ENCODE measurements at regions not wholly inside any gene's neighbourhood (a gene's known extent, or its start where the extent isn't known, plus 50 kb on each side); places are given as distances from the start of the nearest gene placed in this dataset.
"Not testable (repeated sequence)": the region's sequence is repeated elsewhere in the genome, so short reads cannot be mapped to it uniquely, and the experiment has no call there.

DNA sequence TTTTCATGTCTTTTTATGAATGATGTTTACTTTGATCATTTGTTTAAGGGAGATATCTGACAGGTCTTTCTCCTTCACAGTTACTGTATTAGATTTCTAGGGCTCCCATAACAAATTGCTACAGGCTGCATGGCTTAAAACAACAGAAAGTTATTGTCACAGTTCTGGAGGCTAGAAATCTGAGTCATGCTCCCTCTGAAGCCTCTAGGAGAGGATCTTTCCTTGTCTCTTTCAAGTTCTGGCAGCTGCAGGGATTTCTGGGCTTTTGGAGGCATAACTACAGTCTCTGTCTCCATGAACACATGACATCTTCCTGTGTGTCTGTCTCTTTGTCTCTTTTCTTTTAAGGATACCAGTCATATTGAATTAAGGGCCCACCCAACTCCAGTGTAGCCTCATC lies 557.3 kb upstream of the SEMA6A start:
- no peaks in the 10 kb centered on the region for H3K9me2 ChIP-seq (replicated peaks; ENCODE audit: insufficient read depth, low read length)
- H3K27me3 ChIP-seq (replicated peaks; ENCODE audit: insufficient read depth, low read length): no peaks in the 10 kb centered on the region
- no peak overlapping the region for H3K4me2 ChIP-seq (ENCODE audit: low read depth, low read length)
- no peak overlapping the region for H2AFZ ChIP-seq (ENCODE audit: low read length)
- H4K20me1 ChIP-seq (ENCODE audit: insufficient read depth, low read length): no peaks in the 10 kb centered on the region
- H3K9ac ChIP-seq (ENCODE audit: low read length): no peak overlapping the region
- no peaks in the 10 kb centered on the region for H3K36me3 ChIP-seq (replicated peaks; ENCODE audit: insufficient read depth, low read length)
- H3K4me1 ChIP-seq (ENCODE audit: low read length): no peaks in the 10 kb centered on the region
- TF ChIP-seq EZH2 (optimal IDR thresholded peaks at IDR 0.05; ENCODE audit: low read depth, low read length) (no peak), EZH2phosphoT487 (IDR thresholded peaks at IDR 0.05; ENCODE audit: low read length) (no peak), CTCF (IDR thresholded peaks at IDR 0.05; ENCODE audit: low read length) (no peak)
- H3K4me3 ChIP-seq (ENCODE audit: low read length): no peak overlapping the region
- 0 out of 2 replicates have a peak, but pooled peaks cover 7% of the 10 kb centered on the region for H3F3A ChIP-seq (ENCODE audit: insufficient read depth, low read length)
- no peak for DNase-seq
- H3K27ac ChIP-seq (ENCODE audit: low read length): no peak overlapping the region
- H3K9me3 ChIP-seq (replicated peaks; ENCODE audit: insufficient read depth, low read length): no peaks in the 10 kb centered on the region
- H3K79me2 ChIP-seq (ENCODE audit: low read length): no peaks in the 10 kb centered on the region

- TF ChIP-seq CTCF (IDR thresholded peaks at IDR 0.05; ENCODE audit: low read length) (no peak), EZH2 (optimal IDR thresholded peaks at IDR 0.05; ENCODE audit: low read depth, low read length) (no peak), EZH2phosphoT487 (IDR thresholded peaks at IDR 0.05; ENCODE audit: low read length) (no peak)
- Histone ChIP-seq H3K27ac (ENCODE audit: low read length) (no peak overlapping the region), H4K20me1 (ENCODE audit: insufficient read depth, low read length) (no peaks in the 10 kb centered on the region), H3K27me3 (replicated peaks; ENCODE audit: insufficient read depth, low read length) (no peaks in the 10 kb centered on the region), H3F3A (ENCODE audit: insufficient read depth, low read length) (0 out of 2 replicates have a peak, but pooled peaks cover 7% of the 10 kb centered on the region), H3K36me3 (replicated peaks; ENCODE audit: insufficient read depth, low read length) (no peaks in the 10 kb centered on the region), H2AFZ (ENCODE audit: low read length) (no peak overlapping the region), H3K9me2 (replicated peaks; ENCODE audit: insufficient read depth, low read length) (no peaks in the 10 kb centered on the region), H3K4me3 (ENCODE audit: low read length) (no peak overlapping the region), H3K9ac (ENCODE audit: low read length) (no peak overlapping the region), H3K4me1 (ENCODE audit: low read length) (no peaks in the 10 kb centered on the region), H3K9me3 (replicated peaks; ENCODE audit: insufficient read depth, low read length) (no peaks in the 10 kb centered on the region), H3K79me2 (ENCODE audit: low read length) (no peaks in the 10 kb centered on the region), H3K4me2 (ENCODE audit: low read depth, low read length) (no peak overlapping the region)
- DNase-seq: peak; percentile 75
Measured at GRCh38 chr5:117131048-117131679, 556.5 kb upstream of the SEMA6A start.

DNA sequence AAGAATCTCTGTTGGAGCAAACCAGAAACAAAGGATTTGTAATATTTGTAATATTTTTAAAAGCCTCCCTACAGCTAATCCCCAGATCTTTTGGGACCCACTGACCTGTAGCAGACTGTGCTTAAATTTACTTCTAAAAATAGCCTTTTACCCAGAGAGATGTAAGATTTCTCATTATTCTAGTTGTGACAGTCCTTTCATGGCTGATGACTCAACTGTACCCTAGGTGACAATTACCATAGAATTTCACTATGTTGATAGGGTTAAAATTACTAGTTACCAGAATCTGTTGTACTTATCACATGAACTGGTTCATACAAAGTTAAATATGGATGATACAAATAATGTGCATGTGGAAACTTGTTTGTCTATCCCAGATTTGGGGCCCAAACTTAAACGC lies 543.9 kb upstream of the SEMA6A start:
- no peak overlapping the region for H3K4me3 ChIP-seq (ENCODE audit: low read length)
- H2AFZ ChIP-seq (ENCODE audit: low read length): no peak overlapping the region
- H3K27ac ChIP-seq (ENCODE audit: low read length): no peak overlapping the region
- no peaks in the 10 kb centered on the region for H3K79me2 ChIP-seq (ENCODE audit: low read length)
- H3K4me1 ChIP-seq (ENCODE audit: low read length): no peaks in the 10 kb centered on the region
- no peaks in the 10 kb centered on the region for H3K9me3 ChIP-seq (replicated peaks; ENCODE audit: insufficient read depth, low read length)
- no peaks in the 10 kb centered on the region for H4K20me1 ChIP-seq (ENCODE audit: insufficient read depth, low read length)
- H3K9me2 ChIP-seq (replicated peaks; ENCODE audit: insufficient read depth, low read length): no peaks in the 10 kb centered on the region
- H3K4me2 ChIP-seq (ENCODE audit: low read depth, low read length): no peak overlapping the region
- no peak overlapping the region for H3K9ac ChIP-seq (ENCODE audit: low read length)
- no peak for TF ChIP-seq EZH2phosphoT487 (IDR thresholded peaks at IDR 0.05; ENCODE audit: low read length)
- TF ChIP-seq CTCF (IDR thresholded peaks at IDR 0.05; ENCODE audit: low read length): no peak
- no peak for TF ChIP-seq EZH2 (optimal IDR thresholded peaks at IDR 0.05; ENCODE audit: low read depth, low read length)
- no peaks in the 10 kb centered on the region for H3K36me3 ChIP-seq (replicated peaks; ENCODE audit: insufficient read depth, low read length)
- DNase-seq: no peak
- H3F3A ChIP-seq (ENCODE audit: insufficient read depth, low read length): no peaks in the 10 kb centered on the region
- no peaks in the 10 kb centered on the region for H3K27me3 ChIP-seq (replicated peaks; ENCODE audit: insufficient read depth, low read length)

DNA sequence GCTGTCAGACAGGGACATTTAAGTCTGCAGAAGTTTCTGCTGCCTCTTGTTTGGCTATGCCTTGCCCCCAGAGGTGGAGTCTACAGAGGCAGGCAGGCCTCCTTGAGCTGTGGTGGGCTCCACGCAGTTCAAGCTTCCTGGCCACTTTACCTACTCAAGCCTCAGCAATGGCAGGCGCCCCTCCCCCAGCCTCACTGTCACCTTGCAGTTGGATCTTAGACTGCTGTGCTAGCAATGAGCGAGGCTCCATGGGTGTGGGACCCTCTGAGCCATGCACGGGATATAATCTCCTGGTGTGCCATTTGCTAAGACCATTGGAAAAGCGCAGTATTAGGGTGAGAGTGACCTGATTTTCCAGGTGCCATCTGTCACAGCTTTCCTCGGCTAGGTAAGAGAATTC lies 542.7 kb upstream of the SEMA6A start:
- H3K36me3 ChIP-seq (replicated peaks; ENCODE audit: insufficient read depth, low read length); H3K9ac ChIP-seq (ENCODE audit: low read length); H3K9me3 ChIP-seq (replicated peaks; ENCODE audit: insufficient read depth, low read length); DNase-seq; H3K27me3 ChIP-seq (replicated peaks; ENCODE audit: insufficient read depth, low read length); H2AFZ ChIP-seq (ENCODE audit: low read length); H3F3A ChIP-seq (ENCODE audit: insufficient read depth, low read length); H3K27ac ChIP-seq (ENCODE audit: low read length); H3K4me2 ChIP-seq (ENCODE audit: low read depth, low read length); H3K9me2 ChIP-seq (replicated peaks; ENCODE audit: insufficient read depth, low read length); H4K20me1 ChIP-seq (ENCODE audit: insufficient read depth, low read length); H3K79me2 ChIP-seq (ENCODE audit: low read length); H3K4me3 ChIP-seq (ENCODE audit: low read length); H3K4me1 ChIP-seq (ENCODE audit: low read length): not testable (repeated sequence)
